DMS153 treated with DMSO at 0.1 percent for 48 hours (cell line): ENCODE measurements at regions not wholly inside any gene's neighbourhood (a gene's known extent, or its start where the extent isn't known, plus 50 kb on each side); places are given as distances from the start of the nearest gene placed in this dataset.

Experiments
- DNase-seq: peaks from one replicate; lab custom pipeline; 2025; ENCODE audit not compliant: unreplicated experiment; lab: John Stamatoyannopoulos, UW

DNA sequence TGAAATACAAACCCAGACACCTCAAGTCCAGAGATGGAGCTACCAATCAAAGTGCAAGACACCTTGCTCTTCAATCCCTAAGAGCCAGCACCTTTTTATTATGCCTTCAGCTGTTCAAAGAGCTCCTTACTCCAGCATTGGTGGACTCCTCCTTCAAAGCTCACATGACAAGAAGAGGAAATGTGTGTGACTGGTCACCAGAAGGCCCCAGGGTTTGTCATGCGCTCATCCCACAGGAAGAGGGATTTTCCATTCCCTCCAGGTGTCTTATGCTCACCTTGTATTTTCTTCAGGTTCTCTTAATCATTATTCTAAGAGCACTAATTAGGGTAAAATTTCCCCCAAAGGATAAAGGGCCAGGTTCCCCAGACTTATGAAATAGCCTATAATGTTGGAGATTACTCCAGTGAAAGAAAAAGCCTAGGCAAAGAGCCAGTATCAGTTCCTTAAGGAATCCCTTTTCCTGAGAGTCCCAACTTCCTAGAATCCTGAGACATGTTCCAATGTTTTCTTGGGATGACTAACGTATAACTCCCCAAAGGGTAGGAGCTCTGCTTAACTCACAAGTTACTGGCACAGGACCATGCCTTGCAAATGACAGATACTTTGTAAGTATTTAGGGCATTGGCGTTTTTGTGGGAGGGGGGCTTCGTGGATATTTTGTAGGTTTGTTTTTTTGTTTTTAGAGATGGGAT lies 56.9 kb upstream of the SOX9 start:
- no peak for DNase-seq

- DNase-seq = no peak
Observed at GRCh38 chr17:72064606-72065193, 56.1 kb upstream of the SOX9 start.

GRCh38 chr17:72065556-72065955 lies 55.3 kb upstream of the SOX9 start:
- no peak for DNase-seq

DNA sequence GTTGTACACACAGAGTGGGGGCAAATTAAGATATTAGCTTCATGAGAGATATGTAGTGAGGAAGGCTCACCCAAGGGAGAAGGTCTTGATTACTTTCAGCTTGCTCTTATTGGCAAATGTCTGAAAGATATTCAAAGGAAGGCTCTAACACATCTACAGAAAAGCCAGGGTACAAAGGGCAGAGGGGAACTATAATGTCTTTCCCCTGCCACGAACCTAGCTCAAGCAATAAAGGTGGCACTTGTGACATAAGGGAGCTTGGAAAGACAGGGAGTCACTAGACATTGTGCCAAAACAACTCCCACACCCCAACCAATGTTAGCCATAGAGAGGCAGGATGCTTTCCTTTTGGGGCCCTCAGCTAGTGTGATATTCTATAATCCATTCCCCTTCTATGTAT lies 52.2 kb upstream of the SOX9 start:
- no peak for DNase-seq

GRCh38 chr17:72069586-72070202 lies 51.1 kb upstream of the SOX9 start:
- no peak for DNase-seq
